ENCODE measurements at regions not wholly inside any gene's neighbourhood (a gene's known extent, or its start where the extent isn't known, plus 50 kb on each side); places are given as distances from the start of the nearest gene placed in this dataset.

DNA sequence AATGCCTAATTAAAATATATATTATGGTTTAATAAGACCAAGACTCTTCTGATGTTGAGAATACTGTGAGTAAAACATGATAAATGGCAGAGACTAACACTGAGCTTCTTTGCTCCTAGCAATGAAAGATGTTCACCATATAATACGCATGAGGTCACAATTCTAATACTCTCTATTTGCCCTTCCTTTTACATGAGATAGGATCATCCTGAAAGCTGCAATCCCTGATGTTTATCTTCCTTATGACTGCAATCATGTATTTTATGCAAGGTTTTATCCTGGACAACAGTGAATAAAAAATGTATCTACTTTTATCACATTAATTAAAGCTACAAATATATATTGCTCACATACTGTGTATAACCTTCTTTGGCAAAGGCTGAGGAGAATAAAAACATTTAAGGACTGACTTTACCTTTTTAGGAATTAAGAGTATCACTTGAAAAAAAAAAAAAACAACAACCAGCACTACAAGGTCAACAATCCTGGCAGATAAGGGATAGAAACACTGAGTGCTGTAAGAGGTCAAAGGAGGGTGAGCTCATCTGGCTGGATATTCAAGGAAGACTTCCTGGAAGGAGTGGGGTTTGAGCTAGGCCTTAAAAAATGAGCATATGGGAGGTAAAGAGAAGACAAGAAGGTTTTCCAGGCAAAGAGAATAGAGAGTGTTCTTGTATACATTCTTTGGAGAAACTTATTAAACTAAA is 99.9 kb downstream of the AREG start:
- TF ChIP-seq, protein P1, sequence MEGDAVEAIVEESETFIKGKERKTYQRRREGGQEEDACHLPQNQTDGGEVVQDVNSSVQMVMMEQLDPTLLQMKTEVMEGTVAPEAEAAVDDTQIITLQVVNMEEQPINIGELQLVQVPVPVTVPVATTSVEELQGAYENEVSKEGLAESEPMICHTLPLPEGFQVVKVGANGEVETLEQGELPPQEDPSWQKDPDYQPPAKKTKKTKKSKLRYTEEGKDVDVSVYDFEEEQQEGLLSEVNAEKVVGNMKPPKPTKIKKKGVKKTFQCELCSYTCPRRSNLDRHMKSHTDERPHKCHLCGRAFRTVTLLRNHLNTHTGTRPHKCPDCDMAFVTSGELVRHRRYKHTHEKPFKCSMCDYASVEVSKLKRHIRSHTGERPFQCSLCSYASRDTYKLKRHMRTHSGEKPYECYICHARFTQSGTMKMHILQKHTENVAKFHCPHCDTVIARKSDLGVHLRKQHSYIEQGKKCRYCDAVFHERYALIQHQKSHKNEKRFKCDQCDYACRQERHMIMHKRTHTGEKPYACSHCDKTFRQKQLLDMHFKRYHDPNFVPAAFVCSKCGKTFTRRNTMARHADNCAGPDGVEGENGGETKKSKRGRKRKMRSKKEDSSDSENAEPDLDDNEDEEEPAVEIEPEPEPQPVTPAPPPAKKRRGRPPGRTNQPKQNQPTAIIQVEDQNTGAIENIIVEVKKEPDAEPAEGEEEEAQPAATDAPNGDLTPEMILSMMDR (IDR thresholded peaks at IDR 0.05) = no peak
- TF ChIP-seq POLR2A (IDR thresholded peaks at IDR 0.05) = no peak
- no peak for TF ChIP-seq EP300 (IDR thresholded peaks at IDR 0.05)
